HG02610 (cell line): ENCODE measurements at regions not wholly inside any gene's neighbourhood (a gene's known extent, or its start where the extent isn't known, plus 50 kb on each side); places are given as distances from the start of the nearest gene placed in this dataset.

Experiments used
- ATAC-seq: cut with Tn5 transposase; IDR thresholded peaks from one replicate; pipeline ENCODE4 v1.9.1; 2021; ENCODE audit warnings: mild to moderate bottlenecking, moderate library complexity; ENCODE audit not compliant: unreplicated experiment

DNA sequence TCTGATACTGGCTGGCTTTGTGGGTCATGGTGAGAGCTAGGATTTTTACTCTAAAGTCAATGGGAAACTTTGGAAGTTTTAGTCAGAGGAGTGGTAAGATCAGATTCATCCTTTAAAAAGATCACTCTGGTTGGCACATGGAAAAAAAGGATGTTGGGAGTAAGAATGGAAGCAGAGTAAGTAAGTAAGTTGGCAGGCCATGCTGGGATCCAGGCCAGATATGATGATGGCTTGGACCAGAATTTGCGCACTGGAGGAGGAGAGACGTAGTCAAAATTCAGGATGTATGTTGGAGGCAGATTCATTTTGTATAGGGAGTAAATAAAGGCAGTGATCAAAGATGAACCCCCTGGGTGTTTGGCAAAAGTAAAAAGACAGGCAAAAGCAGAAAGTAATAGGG, 283.3 kb upstream of the THSD7B start:
- no peak for ATAC-seq

DNA sequence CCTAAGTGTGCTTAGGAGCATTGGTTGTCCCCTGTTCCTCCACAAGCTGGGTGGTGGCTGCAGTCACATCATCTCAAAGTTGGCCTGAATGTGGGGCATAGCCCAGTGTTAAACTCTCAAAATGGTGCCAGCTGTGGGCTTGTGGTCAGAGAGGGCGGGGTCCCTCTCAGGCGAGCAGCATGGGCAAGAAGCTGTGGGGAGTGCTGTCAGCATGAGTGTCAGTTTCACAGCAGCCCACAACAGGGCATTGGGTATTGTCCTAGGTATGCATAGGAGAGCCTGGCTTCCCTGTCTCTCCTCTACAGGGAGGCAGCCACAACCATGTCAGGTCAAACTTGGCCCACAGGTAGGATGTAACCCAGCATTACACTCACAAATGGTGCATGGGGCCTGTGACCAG, 285.6 kb upstream of the THSD7B start:
- no peak for ATAC-seq

DNA sequence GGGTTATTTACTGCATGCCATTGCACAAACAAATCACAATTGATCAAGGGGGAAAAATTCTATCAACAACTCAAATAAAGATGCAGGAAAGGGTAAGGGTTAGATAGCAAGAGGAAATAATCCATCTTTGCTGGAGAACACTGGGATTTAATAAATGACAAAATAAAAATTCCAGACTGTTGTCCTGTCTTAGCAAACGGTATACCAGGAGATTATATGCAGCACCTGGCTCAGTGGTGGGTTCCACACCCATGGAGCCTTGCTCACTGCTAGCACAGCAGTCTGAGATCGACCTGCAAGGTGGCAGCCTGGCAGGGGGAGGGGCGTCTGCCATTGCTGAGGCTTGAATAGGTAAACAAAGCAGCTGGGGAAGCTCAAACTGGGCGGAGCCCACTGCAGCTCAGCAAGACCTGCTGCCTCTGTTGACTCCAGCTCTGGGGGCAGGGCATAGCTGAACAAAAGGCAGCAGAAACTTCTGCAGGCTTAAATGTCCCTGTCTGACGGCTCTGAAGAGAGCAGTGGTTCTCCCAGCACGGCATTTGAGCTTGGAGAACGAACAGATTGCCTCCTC, 296.5 kb upstream of the THSD7B start:
- no peak for ATAC-seq

DNA sequence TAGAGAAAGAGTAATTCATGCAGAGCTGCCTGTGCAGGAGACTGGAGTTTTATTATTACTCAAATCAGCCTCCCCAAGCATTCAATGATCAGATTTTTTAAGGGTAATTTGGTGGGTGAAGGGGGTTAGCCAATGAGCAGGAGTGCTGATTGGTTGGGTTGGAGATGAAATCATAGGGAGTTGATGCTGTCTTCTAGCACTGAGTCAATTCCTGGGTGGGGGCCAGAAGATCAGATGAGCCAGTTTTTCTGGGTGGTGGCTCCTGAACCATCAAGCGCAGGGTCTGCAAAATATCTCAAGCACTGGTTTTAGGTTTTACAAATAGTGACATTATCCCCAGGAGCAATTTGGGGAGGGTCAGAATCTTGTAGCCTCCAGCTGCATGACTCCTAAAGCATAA, 312.8 kb upstream of the THSD7B start:
- ATAC-seq, result no peak

DNA sequence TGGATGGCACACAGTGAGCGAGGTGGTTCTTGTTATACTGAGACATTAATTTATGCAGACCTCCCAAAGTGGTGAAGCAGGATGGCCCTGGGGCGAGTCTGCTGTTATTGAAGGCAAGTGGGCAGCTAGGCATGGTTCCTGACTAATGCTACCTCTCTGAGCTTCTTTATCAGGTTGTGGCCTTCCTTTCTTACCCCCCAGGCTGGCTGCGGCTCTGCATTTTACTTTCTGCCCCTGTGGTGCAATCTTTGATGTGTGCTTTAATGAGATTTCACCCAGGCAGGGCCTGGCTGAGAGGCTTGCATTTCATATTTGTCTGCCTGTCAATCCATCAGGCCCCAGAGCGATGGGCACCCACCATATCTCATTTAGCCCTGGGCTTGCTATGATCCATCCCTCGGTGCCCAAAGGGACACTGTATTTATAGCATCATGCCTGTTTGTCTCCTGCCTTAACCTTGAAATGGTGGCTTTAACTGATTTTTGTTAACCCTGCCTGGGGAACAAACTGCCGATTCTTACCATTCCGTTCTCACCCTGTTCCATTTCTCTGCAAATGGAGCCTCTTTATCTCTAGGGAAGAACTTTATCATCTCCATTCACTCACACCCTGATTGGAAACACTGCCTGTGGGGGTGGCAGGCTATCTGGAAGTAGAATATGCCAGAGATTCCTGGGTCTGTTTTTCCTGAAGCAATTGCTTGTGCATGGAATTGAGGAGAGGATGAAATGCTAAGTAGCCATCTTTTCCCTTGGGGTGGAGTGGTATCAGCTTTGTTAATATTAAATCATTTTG, 316.2 kb upstream of the THSD7B start:
- ATAC-seq, result no peak

DNA sequence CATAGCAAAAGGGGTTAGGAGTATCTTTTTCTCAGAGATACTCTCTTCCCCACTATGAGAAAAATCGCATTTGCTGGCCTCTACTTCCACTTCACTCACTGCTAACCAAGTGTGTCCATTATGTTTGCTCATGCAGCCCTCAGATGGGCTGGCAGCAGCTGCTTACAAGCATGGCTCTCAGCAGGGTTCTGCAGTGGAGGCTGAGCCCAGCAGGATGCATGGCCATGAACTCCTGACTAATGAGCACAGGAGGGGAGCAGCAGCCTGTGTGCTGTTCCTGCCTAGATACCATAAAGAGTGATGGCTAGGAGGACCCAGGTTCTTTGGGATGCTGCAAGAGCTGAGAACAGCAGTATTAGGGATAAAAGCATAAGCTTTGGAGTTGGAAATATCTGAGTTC, 316.9 kb upstream of the THSD7B start:
- ATAC-seq, result no peak

DNA sequence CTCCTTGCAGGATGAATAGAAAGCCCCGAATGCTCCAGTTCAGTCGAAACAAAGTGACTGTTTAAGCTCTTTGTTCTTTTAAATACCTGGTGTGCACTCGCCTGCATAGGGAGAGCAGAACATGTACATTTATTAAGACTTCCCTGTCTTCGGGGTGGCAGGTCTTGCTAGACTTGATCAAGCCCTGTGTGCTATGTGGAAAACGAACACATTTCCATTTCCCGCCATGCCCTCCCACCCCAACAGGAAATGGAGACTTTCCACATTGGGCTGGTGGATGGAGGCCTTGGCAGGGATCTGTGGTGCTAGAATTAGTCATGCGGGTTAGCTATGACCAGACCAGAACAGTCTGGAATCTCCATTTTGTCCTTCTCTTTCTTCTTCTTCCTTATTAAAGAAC, 321.0 kb upstream of the THSD7B start:
- no peak for ATAC-seq

DNA sequence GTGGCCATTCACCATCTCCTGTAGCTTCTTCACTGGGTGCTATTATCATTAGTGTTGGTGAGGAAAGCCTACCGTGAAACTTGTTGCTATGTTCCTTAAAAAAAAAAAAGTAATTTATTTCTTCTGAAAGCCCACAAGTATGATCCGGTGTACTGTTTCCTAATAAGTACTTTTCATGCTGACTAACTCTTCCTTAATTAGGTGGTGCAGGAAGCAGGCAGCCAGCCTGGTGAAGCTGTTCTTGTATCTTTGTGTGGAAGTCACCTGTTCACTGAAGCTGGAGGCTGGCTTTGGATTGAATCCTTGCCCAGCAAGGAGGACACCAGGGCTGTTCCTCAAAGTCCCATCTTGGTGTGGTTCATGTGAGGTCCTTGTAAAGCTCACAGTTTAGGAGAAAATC, 321.7 kb upstream of the THSD7B start:
- ATAC-seq, result no peak

DNA sequence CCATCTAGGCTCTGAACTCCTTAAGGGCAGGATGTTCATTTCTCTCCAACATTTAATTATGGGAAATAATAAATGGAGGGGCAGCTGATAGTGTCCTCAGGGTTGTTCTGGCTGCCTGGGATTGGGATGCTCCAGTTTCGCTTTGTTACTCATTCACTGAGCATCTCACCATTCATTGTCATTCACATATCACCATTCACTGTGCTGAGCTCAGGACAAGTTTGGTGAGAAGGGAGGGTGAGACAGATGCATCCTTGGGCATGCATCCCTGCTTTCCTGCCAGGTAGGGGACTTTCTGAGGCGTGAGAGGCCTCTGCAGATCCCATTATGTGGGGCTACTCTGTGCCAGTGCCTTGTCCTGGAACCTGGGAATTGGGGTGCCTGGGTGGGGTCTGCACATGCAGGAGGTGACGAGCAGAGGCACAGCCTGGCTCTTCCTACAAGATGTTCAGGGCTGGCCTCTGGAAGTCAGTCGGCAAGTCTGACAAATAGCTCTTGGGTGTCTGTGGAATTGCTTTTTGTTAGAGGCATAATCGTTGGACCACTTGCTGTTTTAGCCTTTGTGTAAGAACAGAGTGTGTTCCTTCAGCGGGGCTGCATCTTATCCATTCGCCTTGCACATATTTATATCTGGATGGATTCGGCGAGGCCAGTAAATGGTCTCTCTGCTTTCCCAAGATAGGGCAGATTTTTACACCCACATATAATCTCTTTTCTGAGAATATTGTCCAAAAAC, 323.2 kb upstream of the THSD7B start:
- ATAC-seq, result no peak

DNA sequence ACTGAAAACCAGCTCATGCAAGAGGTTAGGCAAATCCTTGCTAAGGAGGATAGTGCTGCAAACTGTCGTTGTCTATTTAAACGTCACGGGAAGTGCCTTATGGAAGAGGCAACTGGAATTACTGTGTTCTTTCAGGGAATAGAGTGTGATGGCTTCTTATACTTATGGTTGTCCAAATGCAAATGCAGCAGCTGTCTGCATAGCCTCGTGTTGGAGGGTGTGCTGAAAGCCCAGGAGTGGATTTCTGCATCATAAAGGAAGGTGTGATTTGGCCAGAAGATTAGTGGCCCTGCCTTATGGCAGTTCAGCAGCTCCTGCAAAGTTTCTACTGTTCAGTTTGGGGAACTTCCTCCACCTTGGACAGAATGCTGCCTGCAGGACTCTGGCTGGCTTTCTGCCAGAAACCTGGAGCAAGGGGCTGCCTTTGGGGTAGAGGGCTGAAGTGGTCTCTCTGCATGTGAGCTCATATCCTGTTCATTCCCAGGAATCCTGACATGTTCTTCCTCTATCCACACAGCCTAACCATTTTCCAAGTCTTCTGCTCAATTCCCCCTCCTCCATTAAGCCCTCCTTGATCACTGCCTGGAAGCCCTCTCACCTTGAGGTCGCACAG, 321.2 kb upstream of the CXCR4 start:
- ATAC-seq, result no peak

DNA sequence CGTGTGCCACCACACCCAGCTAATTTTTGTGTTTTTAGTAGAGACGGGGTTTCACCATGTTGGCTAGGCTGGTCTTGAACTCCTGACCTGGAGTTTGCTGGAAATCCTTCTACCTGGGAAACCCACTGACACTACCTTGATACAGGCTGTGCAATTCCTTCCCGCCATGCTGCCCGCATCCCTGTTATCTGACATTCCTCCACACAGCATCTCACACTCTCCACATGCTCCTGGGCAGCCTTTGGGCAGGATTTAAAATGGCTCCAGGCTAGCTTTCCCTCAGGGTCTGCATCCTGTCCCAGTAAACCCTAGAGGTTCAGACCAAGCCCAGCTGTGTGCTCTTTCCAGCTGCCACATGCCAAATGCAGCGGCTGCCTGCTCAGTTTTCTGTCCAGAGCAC, 319.5 kb upstream of the CXCR4 start:
- ATAC-seq, result no peak

DNA sequence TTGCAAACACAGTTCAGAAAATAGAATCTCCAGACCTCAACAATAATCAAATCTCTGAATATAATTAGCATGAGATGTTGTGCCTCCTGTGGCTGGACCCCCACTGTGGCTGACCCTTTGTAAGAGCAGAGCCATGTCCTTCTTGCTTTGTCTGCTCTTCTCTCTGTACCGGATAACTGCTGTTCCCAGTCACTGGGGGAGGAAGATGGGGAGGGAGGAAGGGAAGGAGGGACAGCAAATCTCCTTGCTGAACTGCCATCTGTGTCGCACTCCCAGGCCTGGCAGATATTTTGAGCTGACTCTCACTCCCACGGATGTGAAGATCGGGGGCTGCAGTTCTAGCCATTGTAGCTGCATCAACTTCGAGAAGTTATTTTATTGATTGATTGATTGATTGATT, 319.0 kb upstream of the CXCR4 start:
- no peak for ATAC-seq

DNA sequence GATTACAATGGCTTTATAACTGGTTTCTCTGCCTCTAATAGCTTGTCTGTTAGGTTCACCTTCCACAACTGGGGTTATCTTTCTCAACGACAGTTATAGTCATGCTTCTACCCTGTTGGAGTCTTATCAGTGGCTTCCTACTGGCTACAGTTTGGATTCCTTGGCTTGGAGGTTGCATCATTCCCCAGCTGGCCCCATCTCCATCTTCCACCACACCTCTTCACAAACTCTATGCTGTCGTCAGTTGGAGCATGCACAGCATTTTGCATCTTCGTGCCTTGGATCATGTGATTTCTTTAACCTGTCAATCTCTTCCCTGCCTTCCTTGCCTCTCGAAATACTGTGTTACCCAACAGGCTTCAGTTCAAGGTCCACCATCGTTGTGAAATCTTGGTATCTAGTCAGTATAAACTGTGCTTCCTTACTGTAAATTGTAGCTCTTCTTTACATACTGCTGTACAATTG, 316.3 kb upstream of the CXCR4 start:
- no peak for ATAC-seq

DNA sequence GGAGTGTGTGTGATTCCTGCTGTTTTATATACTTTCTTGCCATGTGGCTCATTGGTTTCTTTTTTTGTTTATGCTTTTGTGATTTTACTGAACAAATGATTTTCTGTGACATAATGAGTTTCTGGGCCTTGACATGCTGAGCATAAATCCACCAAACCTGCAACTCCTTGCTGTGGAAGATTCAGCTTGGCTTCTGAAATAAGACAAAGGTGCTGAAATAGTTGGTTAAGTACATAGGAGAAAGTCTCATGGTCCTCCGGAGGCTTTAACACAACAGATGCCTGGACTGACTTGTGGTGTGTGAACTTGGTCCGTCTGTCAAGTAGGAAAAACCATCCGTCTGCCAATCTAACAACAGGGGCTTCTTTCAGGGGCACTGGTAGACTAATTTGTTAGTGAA, 315.3 kb upstream of the CXCR4 start:
- no peak for ATAC-seq

DNA sequence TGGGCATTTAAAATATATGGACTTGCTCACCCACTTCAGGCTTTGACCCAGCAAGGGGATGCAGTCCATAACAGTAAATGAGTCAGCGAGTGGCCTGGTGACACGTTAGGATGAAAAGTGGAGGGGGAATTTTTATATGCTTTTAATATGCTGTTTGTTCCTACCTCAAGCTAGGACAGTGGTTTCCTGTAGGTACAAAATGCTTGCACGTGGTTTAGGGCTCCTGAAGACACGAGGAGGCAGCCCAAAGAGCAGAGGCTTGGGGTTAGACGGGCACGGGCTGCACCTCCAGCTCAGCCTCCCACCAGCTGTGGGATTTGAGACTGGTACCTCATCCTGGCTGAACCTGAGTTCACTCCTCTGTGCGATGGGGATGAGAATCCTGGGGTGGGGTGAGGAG, 306.2 kb upstream of the CXCR4 start:
- no peak for ATAC-seq

DNA sequence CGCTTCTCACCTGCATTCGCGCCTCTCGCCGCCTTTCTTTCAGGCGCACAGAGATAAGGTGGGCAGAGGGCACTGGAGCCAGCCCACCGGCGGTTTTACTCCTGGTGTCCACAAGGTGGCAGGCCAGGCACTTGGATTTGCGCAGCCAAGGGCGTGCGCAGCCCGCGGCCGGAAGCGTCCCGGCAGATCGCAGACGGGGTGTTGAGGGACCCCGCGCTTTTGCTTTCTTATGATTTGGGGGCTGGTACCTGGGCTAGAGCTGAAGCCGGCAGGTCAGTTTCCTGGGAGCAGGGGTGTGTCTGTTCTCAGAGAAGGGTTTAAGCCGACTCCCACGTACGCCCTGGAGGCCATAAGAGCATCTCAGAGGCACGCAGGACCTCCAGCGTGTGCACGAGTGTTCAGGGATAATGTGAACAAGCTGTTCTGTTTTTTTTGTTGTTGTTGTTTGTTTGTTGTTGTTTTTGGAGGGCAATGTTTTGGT, 305.6 kb upstream of the CXCR4 start:
- peak; percentile 98 for ATAC-seq

DNA sequence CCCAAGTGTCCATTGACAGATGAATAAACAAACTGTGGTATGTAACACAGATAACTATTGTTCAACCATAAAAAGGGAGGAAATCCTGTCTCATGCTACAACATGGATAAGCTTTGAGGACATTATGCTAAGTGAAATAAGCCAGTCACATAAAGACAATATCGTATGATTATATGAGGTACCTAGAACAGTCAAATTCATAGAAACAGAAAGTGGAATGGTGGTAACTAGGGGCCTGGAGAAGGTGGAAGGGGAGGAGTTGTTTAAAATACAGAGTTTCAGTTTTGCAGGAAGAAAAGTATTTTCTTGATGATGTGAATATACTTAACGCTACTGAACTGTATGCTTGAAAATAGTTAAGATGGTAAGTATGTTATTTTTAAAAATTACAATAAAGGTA, 304.6 kb upstream of the CXCR4 start:
- ATAC-seq, result no peak

DNA sequence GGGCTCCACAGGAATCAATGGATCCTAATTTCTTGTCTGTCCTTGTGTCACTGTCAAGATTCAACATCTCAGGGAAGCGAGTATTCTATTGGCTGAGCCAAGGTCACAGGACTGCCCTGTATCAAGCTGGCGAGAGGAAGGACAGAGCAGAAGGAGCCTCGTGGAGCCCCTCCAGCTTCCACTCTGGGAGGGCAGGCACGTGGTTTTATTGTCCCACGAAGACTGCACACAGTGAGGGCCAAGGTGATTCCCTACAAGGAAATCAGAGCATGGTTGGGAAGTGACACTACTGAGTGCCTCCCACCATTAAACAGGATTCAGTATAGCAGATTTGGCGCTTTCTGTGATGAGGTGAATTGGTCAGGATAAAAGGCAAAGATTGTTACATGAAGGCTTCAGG, 302.4 kb upstream of the CXCR4 start:
- no peak for ATAC-seq

DNA sequence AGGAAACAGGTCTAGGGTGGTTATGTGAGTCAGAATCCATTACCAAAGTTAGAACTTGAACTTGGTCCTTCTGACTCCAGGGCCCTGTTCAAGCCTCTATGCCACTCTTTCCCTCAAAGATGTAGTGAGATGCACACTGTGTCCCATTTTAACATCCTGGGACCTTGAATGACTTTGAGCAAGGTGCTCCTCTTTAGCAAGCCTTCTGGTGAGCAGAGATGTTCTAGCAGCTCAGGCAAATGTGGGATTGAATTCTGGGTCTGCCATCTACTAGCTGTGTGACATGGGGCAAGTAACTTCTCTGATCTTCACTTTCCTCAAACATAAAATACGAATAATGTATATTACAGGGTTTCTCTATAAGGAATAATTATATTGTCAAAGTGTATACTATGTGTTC, 294.0 kb upstream of the CXCR4 start:
- ATAC-seq, result no peak

DNA sequence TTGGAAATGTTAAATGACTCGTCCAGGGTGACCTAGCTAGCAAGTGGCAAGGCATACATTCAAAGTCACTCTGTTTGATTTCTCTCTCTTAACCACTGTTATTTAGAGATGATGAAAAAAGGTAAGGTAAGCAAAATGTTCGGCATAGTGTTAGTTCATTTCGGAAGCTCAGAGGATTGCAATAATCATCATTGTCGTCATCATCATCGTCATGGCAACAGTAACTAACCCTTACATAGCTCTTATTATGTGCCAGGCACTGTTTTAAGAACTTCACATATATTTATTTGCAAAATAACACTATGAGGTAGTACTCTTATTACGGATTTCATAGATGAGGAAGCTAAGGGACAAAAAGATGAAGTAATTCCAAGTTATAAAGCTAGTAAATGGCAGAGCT, 292.7 kb upstream of the CXCR4 start:
- ATAC-seq, result no peak

DNA sequence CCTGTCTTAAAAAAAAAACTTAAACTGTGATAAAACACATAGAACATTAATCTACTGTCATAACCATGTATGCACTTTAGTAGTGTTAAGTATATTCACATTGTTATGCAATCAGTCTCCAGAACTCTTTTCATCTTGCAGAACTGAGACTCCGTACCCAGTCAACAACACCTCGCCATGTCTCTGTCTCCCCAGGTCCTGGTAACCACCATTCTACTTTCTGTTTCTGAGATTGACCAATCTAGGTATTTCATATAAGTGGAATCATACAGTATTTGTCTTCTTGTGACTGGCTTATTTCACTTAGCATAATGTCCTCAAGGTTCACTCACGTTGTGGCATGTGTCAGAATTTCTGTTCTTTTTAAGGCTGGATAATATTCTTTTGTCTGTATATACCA, 290.8 kb upstream of the CXCR4 start:
- no peak for ATAC-seq

DNA sequence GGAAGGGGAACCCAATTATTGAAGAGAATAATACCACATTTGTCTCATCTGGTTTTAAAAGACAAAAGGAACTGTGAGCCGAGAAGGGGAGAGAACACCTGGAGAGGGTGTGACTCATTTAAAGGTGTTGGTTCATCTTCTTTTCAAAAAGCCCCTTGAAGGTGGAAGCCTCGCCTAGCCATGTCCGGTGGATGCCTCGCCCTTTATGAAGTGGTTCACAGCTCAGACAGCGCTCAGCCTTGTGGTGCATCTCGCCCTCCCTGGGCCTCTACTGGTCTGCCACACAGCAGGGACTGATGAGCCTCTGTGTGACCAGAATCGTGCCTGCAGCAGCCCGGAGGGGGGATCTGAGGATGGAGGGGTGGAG, 290.0 kb upstream of the CXCR4 start:
- ATAC-seq, result no peak
